ENCODE measurements at regions not wholly inside any gene's neighbourhood (a gene's known extent, or its start where the extent isn't known, plus 50 kb on each side); places are given as distances from the start of the nearest gene placed in this dataset.

DNA sequence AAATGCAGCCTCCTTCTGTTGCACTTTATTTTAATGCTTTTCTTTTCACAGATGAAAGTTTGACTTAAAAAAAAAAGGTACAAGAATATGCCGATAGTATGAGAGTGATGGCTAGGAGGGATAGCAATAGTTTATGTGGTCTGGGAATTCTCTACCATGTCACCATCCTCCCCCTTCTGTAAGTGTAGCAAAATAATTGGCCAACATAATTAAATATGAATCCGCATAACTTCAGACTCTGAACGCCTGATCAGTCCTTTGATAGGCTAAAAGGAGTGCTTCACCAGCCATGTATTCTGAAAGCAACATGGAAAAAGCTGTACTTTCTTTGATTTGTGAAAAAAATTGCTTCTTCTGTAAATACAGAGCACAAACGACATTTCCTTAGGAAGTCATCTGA is 95.7 kb upstream of the TTC29 start:
- Histone ChIP-seq H2BK120ac (ENCODE audit: low read depth, low read length) (no peak overlapping the region), H3K36me3 (ENCODE audit: control insufficient read depth, insufficient read depth, low read length) (no peaks in the 10 kb centered on the region), H4K5ac (ENCODE audit: low read length) (no peak overlapping the region), H3K27me3 (ENCODE audit: insufficient read depth, low read length, poor library complexity) (no peaks in the 10 kb centered on the region), H3K79me1 (ENCODE audit: low read length) (no peaks in the 10 kb centered on the region), H2BK15ac (replicated peaks; ENCODE audit: low read depth) (no peak overlapping the region), H3K9ac (ENCODE audit: low read length) (no peak overlapping the region), H2AK5ac (ENCODE audit: low read length) (no peak overlapping the region), H3K4me2 (ENCODE audit: low read length) (no peak overlapping the region), H3K4ac (ENCODE audit: low read depth, low read length) (no peak overlapping the region), H3K4me3 (ENCODE audit: low read length) (no peak overlapping the region), H3K27ac (ENCODE audit: low read depth, low read length) (no peak overlapping the region), H4K8ac (ENCODE audit: low read depth, low read length) (no peak overlapping the region), H3K56ac (ENCODE audit: low read length) (no peak overlapping the region), H3K23ac (ENCODE audit: low read length) (no peak overlapping the region), H3K79me2 (ENCODE audit: control insufficient read depth, insufficient read depth, low read length) (no peaks in the 10 kb centered on the region), H3K18ac (ENCODE audit: low read length) (no peak overlapping the region), H3K4me1 (ENCODE audit: control insufficient read depth, low read depth, low read length) (no peaks in the 10 kb centered on the region), H2BK5ac (ENCODE audit: low read length) (no peak overlapping the region)
- no CpG with 5 or more reads among the region's 4 CpGs for WGBS (ENCODE audit: extremely low coverage, insufficient coverage, low lambda C conversion rate)
- DNase-seq, result no peak

DNA sequence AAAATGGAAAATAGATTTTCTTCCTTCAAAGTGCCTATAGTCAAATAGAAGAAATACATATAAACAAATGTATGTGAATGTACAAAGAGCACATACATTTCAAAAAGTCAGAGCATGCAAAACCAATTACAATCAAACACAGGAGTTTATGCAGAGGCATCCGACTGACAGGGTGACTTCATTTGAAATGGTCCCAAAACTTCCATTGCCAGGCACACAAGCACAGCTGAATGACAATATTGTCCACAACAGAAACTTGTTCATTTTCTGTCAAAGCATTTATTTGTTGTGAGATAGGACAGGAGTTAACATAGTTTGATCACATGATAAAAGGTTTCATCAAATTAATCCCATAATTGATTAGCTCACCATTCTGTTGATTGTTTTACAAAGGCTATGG is 96.4 kb upstream of the TTC29 start:
- no peak overlapping the region for H3K56ac ChIP-seq (ENCODE audit: low read length)
- H3K4me1 ChIP-seq (ENCODE audit: control insufficient read depth, low read depth, low read length), result no peaks in the 10 kb centered on the region
- H2BK120ac ChIP-seq (ENCODE audit: low read depth, low read length), result no peak overlapping the region
- H3K36me3 ChIP-seq (ENCODE audit: control insufficient read depth, insufficient read depth, low read length), result no peaks in the 10 kb centered on the region
- WGBS (ENCODE audit: extremely low coverage, insufficient coverage, low lambda C conversion rate), result no CpG with 5 or more reads among the region's 1 CpG
- no peak for DNase-seq
- no peak overlapping the region for H2BK5ac ChIP-seq (ENCODE audit: low read length)
- H3K4me3 ChIP-seq (ENCODE audit: low read length), result no peak overlapping the region
- no peak overlapping the region for H3K23ac ChIP-seq (ENCODE audit: low read length)
- no peaks in the 10 kb centered on the region for H3K79me1 ChIP-seq (ENCODE audit: low read length)
- no peaks in the 10 kb centered on the region for H3K27me3 ChIP-seq (ENCODE audit: insufficient read depth, low read length, poor library complexity)
- no peak overlapping the region for H3K27ac ChIP-seq (ENCODE audit: low read depth, low read length)
- H3K9ac ChIP-seq (ENCODE audit: low read length), result no peak overlapping the region
- H3K4ac ChIP-seq (ENCODE audit: low read depth, low read length), result no peak overlapping the region
- H4K5ac ChIP-seq (ENCODE audit: low read length), result no peak overlapping the region
- H4K8ac ChIP-seq (ENCODE audit: low read depth, low read length), result no peak overlapping the region
- no peak overlapping the region for H3K18ac ChIP-seq (ENCODE audit: low read length)
- H3K79me2 ChIP-seq (ENCODE audit: control insufficient read depth, insufficient read depth, low read length), result no peaks in the 10 kb centered on the region
- no peak overlapping the region for H2BK15ac ChIP-seq (replicated peaks; ENCODE audit: low read depth)
- no peak overlapping the region for H2AK5ac ChIP-seq (ENCODE audit: low read length)
- no peak overlapping the region for H3K4me2 ChIP-seq (ENCODE audit: low read length)

DNA sequence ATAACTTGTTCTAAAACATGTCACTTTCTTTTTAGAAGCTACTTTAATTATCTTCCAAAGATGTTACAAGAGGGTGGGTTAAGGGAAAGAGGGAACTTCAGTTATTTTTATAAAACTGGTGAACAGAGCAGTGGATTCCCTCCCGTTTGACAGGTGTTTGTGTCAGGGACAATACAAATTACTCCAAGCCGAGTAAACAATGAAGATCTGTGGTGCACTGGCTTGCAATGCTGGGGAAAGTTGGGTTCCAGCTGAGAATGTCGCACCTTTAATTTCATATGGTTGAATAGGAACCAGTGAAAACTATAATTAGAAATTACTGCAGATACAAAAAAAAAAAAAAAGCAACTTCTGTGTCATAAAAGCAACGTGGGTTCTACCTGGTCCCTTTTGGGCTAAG is 98.6 kb upstream of the TTC29 start:
- H3K4me1 ChIP-seq (ENCODE audit: control insufficient read depth, low read depth, low read length), result no peaks in the 10 kb centered on the region
- no peak overlapping the region for H3K9ac ChIP-seq (ENCODE audit: low read length)
- no peak overlapping the region for H2BK15ac ChIP-seq (replicated peaks; ENCODE audit: low read depth)
- no peaks in the 10 kb centered on the region for H3K79me1 ChIP-seq (ENCODE audit: low read length)
- H4K5ac ChIP-seq (ENCODE audit: low read length), result no peak overlapping the region
- no peak overlapping the region for H3K4ac ChIP-seq (ENCODE audit: low read depth, low read length)
- H2BK120ac ChIP-seq (ENCODE audit: low read depth, low read length), result no peak overlapping the region
- no peak overlapping the region for H3K23ac ChIP-seq (ENCODE audit: low read length)
- H3K36me3 ChIP-seq (ENCODE audit: control insufficient read depth, insufficient read depth, low read length), result no peaks in the 10 kb centered on the region
- no peak overlapping the region for H3K27ac ChIP-seq (ENCODE audit: low read depth, low read length)
- H2AK5ac ChIP-seq (ENCODE audit: low read length), result no peak overlapping the region
- no peaks in the 10 kb centered on the region for H3K27me3 ChIP-seq (ENCODE audit: insufficient read depth, low read length, poor library complexity)
- no peak overlapping the region for H3K4me3 ChIP-seq (ENCODE audit: low read length)
- H3K56ac ChIP-seq (ENCODE audit: low read length), result no peak overlapping the region
- DNase-seq, result no peak
- H3K18ac ChIP-seq (ENCODE audit: low read length), result no peak overlapping the region
- H2BK5ac ChIP-seq (ENCODE audit: low read length), result no peak overlapping the region
- no peak overlapping the region for H3K4me2 ChIP-seq (ENCODE audit: low read length)
- H4K8ac ChIP-seq (ENCODE audit: low read depth, low read length), result no peak overlapping the region
- H3K79me2 ChIP-seq (ENCODE audit: control insufficient read depth, insufficient read depth, low read length), result no peaks in the 10 kb centered on the region
- no CpG with 5 or more reads among the region's 4 CpGs for WGBS (ENCODE audit: extremely low coverage, insufficient coverage, low lambda C conversion rate)

DNA sequence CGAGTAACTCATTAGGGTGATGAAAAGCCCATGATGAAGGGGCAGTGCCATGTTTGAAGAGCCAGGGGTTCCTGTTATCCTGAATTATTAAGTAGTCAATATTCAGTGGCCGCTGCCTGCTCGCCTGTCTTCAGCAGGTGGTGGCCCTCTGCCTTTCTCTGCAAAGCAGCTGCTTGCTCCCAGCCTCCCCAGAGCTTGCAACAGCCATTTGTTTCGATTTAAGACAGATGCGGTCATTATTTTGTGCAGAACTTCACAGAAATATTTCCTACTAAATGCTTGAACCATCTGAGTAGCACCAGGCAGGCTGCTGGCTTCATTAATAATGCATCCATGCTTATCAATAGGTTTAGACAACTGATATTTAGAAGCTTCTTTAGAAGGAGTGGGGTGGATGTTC is 104.3 kb upstream of the TTC29 start:
- Histone ChIP-seq H3K23ac (ENCODE audit: low read length) (no peak overlapping the region), H3K4ac (ENCODE audit: low read depth, low read length) (no peak overlapping the region), H3K9ac (ENCODE audit: low read length) (no peak overlapping the region), H2AK5ac (ENCODE audit: low read length) (no peak overlapping the region), H3K4me2 (ENCODE audit: low read length) (no peak overlapping the region), H4K8ac (ENCODE audit: low read depth, low read length) (no peak overlapping the region), H3K18ac (ENCODE audit: low read length) (no peak overlapping the region), H3K56ac (ENCODE audit: low read length) (no peak overlapping the region), H2BK15ac (replicated peaks; ENCODE audit: low read depth) (no peak overlapping the region), H3K27me3 (ENCODE audit: insufficient read depth, low read length, poor library complexity) (no peaks in the 10 kb centered on the region), H3K4me3 (ENCODE audit: low read length) (no peak overlapping the region), H3K36me3 (ENCODE audit: control insufficient read depth, insufficient read depth, low read length) (no peaks in the 10 kb centered on the region), H3K4me1 (ENCODE audit: control insufficient read depth, low read depth, low read length) (no peaks in the 10 kb centered on the region), H3K79me1 (ENCODE audit: low read length) (no peaks in the 10 kb centered on the region), H2BK5ac (ENCODE audit: low read length) (no peak overlapping the region), H4K5ac (ENCODE audit: low read length) (no peak overlapping the region), H2BK120ac (ENCODE audit: low read depth, low read length) (no peak overlapping the region), H3K27ac (ENCODE audit: low read depth, low read length) (no peak overlapping the region), H3K79me2 (ENCODE audit: control insufficient read depth, insufficient read depth, low read length) (no peaks in the 10 kb centered on the region)
- WGBS (ENCODE audit: extremely low coverage, insufficient coverage, low lambda C conversion rate), result no CpG with 5 or more reads among the region's 5 CpGs
- no peak for DNase-seq

DNA sequence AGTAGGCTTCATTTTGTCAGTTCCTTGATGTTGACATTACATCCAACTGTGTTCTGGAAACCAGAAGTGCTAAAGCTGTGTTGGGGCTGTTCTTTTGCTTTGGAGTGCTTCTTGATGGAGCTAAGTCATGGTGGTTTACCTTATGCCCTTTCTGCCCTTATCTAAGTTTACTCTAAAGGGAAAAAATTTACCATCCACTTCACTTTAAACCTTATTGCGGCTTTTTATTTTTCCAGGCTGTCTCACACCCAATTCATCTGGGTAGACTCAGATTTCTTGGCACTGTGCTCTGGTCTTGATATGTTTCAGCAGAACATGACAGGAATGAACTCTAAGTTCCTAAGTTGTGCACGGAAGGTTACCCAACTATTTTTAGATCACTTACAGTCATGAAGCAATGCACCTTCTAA is 104.7 kb upstream of the TTC29 start:
- Histone ChIP-seq H3K79me1 (ENCODE audit: low read length) (no peaks in the 10 kb centered on the region), H3K4ac (ENCODE audit: low read depth, low read length) (no peak overlapping the region), H2AK5ac (ENCODE audit: low read length) (no peak overlapping the region), H4K8ac (ENCODE audit: low read depth, low read length) (no peak overlapping the region), H3K79me2 (ENCODE audit: control insufficient read depth, insufficient read depth, low read length) (no peaks in the 10 kb centered on the region), H3K4me3 (ENCODE audit: low read length) (no peak overlapping the region), H3K4me2 (ENCODE audit: low read length) (no peak overlapping the region), H3K36me3 (ENCODE audit: control insufficient read depth, insufficient read depth, low read length) (no peaks in the 10 kb centered on the region), H3K27me3 (ENCODE audit: insufficient read depth, low read length, poor library complexity) (no peaks in the 10 kb centered on the region), H3K27ac (ENCODE audit: low read depth, low read length) (no peak overlapping the region), H3K9ac (ENCODE audit: low read length) (no peak overlapping the region), H3K23ac (ENCODE audit: low read length) (no peak overlapping the region), H2BK120ac (ENCODE audit: low read depth, low read length) (no peak overlapping the region), H4K5ac (ENCODE audit: low read length) (no peak overlapping the region), H2BK5ac (ENCODE audit: low read length) (no peak overlapping the region), H3K18ac (ENCODE audit: low read length) (no peak overlapping the region), H2BK15ac (replicated peaks; ENCODE audit: low read depth) (no peak overlapping the region), H3K56ac (ENCODE audit: low read length) (no peak overlapping the region), H3K4me1 (ENCODE audit: control insufficient read depth, low read depth, low read length) (no peaks in the 10 kb centered on the region)
- no CpG with 5 or more reads among the region's 2 CpGs for WGBS (ENCODE audit: extremely low coverage, insufficient coverage, low lambda C conversion rate)
- DNase-seq, result no peak

DNA sequence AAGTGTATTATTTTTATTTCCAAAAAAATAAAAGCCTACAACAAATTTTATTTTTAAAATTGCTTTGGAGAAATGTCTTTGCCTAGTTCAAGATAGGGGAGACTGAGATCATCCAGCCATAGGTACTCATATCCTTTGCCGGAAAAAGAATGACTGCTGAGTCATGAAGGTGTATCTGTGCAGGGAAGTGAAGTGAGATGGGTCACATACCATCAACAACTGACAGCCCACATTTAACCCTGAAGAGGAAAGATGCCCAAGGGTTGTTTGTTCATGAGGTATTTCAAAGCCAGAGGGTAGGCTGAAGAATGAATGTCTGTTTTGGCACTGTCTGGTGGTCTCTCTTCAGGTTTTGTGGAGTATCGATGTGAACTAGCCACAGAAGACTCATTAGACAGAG is 106.7 kb upstream of the TTC29 start:
- H3K36me3 ChIP-seq (ENCODE audit: control insufficient read depth, insufficient read depth, low read length), result no peaks in the 10 kb centered on the region
- no peak overlapping the region for H3K23ac ChIP-seq (ENCODE audit: low read length)
- H3K4me3 ChIP-seq (ENCODE audit: low read length), result no peak overlapping the region
- H2AK5ac ChIP-seq (ENCODE audit: low read length), result no peak overlapping the region
- H3K9ac ChIP-seq (ENCODE audit: low read length), result no peak overlapping the region
- H3K27me3 ChIP-seq (ENCODE audit: insufficient read depth, low read length, poor library complexity), result no peaks in the 10 kb centered on the region
- peak; percentile 28 for DNase-seq
- WGBS (ENCODE audit: extremely low coverage, insufficient coverage, low lambda C conversion rate), result no CpG with 5 or more reads among the region's 2 CpGs
- H3K4me1 ChIP-seq (ENCODE audit: control insufficient read depth, low read depth, low read length), result no peaks in the 10 kb centered on the region
- no peak overlapping the region for H2BK15ac ChIP-seq (replicated peaks; ENCODE audit: low read depth)
- no peak overlapping the region for H4K8ac ChIP-seq (ENCODE audit: low read depth, low read length)
- H3K56ac ChIP-seq (ENCODE audit: low read length), result no peak overlapping the region
- no peaks in the 10 kb centered on the region for H3K79me1 ChIP-seq (ENCODE audit: low read length)
- H2BK5ac ChIP-seq (ENCODE audit: low read length), result no peak overlapping the region
- no peak overlapping the region for H3K4ac ChIP-seq (ENCODE audit: low read depth, low read length)
- H2BK120ac ChIP-seq (ENCODE audit: low read depth, low read length), result peak overlapping the region; percentile 9
- H3K79me2 ChIP-seq (ENCODE audit: control insufficient read depth, insufficient read depth, low read length), result no peaks in the 10 kb centered on the region
- no peak overlapping the region for H3K27ac ChIP-seq (ENCODE audit: low read depth, low read length)
- H3K18ac ChIP-seq (ENCODE audit: low read length), result no peak overlapping the region
- no peak overlapping the region for H3K4me2 ChIP-seq (ENCODE audit: low read length)
- no peak overlapping the region for H4K5ac ChIP-seq (ENCODE audit: low read length)
